HG03064 (cell line): ENCODE measurements at regions not wholly inside any gene's neighbourhood (a gene's known extent, or its start where the extent isn't known, plus 50 kb on each side); places are given as distances from the start of the nearest gene placed in this dataset.

Experiments
- ATAC-seq: cut with Tn5 transposase; IDR thresholded peaks from one replicate; pipeline ENCODE4 v1.9.1; 2021; ENCODE audit warnings: low read depth; ENCODE audit not compliant: unreplicated experiment

GRCh38 chr6:147892476-147892875 is 384.0 kb downstream of the SAMD5 start:
- no peak for ATAC-seq

- no peak for ATAC-seq
These were observed 386.8 kb downstream of the SAMD5 start for GRCh38 chr6:147895272-147895671.

- ATAC-seq, result no peak
These were observed 391.8 kb downstream of the SAMD5 start for GRCh38 chr6:147900247-147900830.

GRCh38 chr6:147903321-147903720 is 394.8 kb downstream of the SAMD5 start:
- no peak for ATAC-seq

- ATAC-seq, result no peak
These were observed 395.4 kb downstream of the SAMD5 start for GRCh38 chr6:147903931-147904330.

- ATAC-seq, result no peak
These were observed 395.9 kb downstream of the SAMD5 start for GRCh38 chr6:147904416-147904815.

- ATAC-seq, result no peak
These were observed 397.2 kb downstream of the SAMD5 start for GRCh38 chr6:147905711-147906110.

- ATAC-seq, result no peak
These were observed 397.9 kb downstream of the SAMD5 start for GRCh38 chr6:147906361-147906760.

- no peak for ATAC-seq
These were observed 401.1 kb downstream of the SAMD5 start for GRCh38 chr6:147909640-147910039.

- no peak for ATAC-seq
These were observed 401.8 kb downstream of the SAMD5 start for GRCh38 chr6:147910281-147910680.

GRCh38 chr6:147911057-147911456 is 402.6 kb downstream of the SAMD5 start:
- no peak for ATAC-seq

- no peak for ATAC-seq
These were observed 403.2 kb downstream of the SAMD5 start for GRCh38 chr6:147911686-147912085.

GRCh38 chr6:147922799-147923198 is 414.3 kb downstream of the SAMD5 start:
- ATAC-seq, result no peak

- ATAC-seq, result no peak
These were observed 416.1 kb downstream of the SAMD5 start for GRCh38 chr6:147924598-147924997.

GRCh38 chr6:147925826-147926225 is 416.8 kb upstream of the SASH1 start:
- ATAC-seq, result no peak

- no peak for ATAC-seq
These were observed 411.9 kb upstream of the SASH1 start for GRCh38 chr6:147930745-147931144.

GRCh38 chr6:147933224-147933623 is 409.4 kb upstream of the SASH1 start:
- ATAC-seq, result no peak

GRCh38 chr6:147935656-147936055 is 407.0 kb upstream of the SASH1 start:
- ATAC-seq, result no peak

- ATAC-seq, result no peak
These were observed 405.8 kb upstream of the SASH1 start for GRCh38 chr6:147936703-147937470.

- no peak for ATAC-seq
These were observed 401.5 kb upstream of the SASH1 start for GRCh38 chr6:147941143-147941542.

GRCh38 chr6:147942363-147942762 is 400.3 kb upstream of the SASH1 start:
- ATAC-seq, result no peak

- no peak for ATAC-seq
These were observed 398.5 kb upstream of the SASH1 start for GRCh38 chr6:147944122-147944521.
